ENCODE measurements at regions not wholly inside any gene's neighbourhood (a gene's known extent, or its start where the extent isn't known, plus 50 kb on each side); places are given as distances from the start of the nearest gene placed in this dataset.

- TF ChIP-seq CTCF (IDR thresholded peaks at IDR 0.05; ENCODE audit: insufficient read depth, low read length): no peak
- no peak for TF ChIP-seq POLR2AphosphoS5 (IDR thresholded peaks at IDR 0.05; ENCODE audit: low read depth)
- TF ChIP-seq REST (IDR thresholded peaks at IDR 0.05; ENCODE audit: insufficient replicate concordance, low read depth): no peak
- TF ChIP-seq GABPA (IDR thresholded peaks at IDR 0.05; ENCODE audit: low read depth): no peak
- peak; percentile 58; the same call in 1 of the 2 replicates for TF ChIP-seq SPI1 (IDR thresholded peaks at IDR 0.05; ENCODE audit: borderline replicate concordance, low read depth)
These were observed 251.5 kb upstream of the NXPH2 start for GRCh38 chr2:139031722-139032121.
